SW 1271 (cell line): ENCODE measurements at regions not wholly inside any gene's neighbourhood (a gene's known extent, or its start where the extent isn't known, plus 50 kb on each side); places are given as distances from the start of the nearest gene placed in this dataset.
"Not testable (repeated sequence)": the region's sequence is repeated elsewhere in the genome, so short reads cannot be mapped to it uniquely, and the experiment has no call there.

ENCODE experiments used
- DNase-seq, 2 experiments: peaks; one replicate each; lab custom pipeline; 2025; lab: John Stamatoyannopoulos, UW

DNA sequence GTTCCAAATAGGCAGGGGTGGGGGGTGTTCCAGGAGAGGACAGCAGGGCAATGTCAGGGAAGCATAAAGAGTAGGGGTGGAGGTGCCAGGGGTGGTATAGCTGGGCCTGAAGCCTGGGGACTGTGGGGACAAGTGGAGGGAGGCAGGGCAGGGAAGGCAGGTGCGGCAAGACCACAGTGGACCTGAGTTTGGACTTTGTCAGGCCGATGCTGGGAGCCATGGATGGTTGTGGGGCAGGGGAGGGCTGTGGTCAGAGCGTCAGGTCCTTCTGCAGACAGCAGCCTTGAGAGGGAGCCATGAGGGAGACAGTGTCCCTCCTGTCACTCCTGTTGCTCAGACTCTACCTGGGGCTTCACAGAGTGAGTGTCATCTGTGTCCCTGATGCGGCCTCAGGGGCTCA, 320.3 kb downstream of the PTPRU start:
- no peak for DNase-seq

DNA sequence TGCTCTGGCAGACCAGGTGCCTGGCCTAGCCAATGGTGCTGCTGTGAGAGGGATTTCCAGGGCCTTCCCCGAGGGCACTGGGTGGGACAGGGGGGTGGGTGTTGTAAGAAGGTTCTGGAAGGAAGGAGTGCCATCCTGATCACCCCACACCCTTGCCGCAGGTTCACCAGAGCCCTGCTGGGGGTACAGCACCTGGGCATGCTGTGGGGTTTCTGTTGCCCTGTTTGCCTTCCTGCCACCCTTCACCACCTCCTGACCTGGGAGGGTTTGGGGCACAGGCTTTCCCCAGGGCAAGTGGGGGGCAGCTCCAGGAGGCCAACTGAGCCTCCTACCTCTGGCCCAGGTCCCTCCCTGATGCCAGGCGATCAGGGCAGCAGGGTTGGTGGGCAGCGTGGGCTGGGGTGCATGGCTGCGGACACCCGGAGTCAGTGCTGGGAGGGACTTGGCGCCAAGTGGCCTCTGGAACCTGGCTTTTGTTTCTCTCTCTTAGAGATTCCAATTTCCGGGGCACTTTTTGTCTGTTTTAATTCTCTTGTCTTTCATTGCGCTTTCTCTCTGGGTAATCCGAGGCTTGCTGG, 318.8 kb downstream of the PTPRU start:
- no peak for DNase-seq

- no peak for DNase-seq
These were observed 318.0 kb downstream of the PTPRU start for GRCh38 chr1:29554208-29554778.

- no peak for DNase-seq
These were observed 315.0 kb downstream of the PTPRU start for GRCh38 chr1:29551123-29551936.

- no peak for DNase-seq
These were observed 314.0 kb downstream of the PTPRU start for GRCh38 chr1:29550119-29550841.

DNA sequence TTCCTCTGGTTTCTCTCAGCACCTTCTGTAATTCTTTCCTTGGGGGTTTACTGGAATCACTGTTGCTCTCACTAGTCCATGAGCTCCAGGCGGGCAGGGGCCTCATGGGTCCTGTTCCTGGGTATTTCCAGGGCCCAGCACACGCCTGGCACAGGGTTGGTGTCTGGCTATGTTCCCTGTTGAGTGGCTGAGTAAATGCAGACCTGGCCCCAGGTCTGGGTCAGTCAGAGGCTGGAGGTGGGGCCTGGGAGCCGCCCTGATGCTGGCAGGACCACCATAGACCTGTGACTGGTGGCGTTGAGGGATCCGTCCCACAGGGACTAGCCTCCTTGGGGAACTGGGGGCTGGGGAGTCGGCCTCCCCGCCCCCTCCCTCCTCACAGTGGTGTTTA, 313.4 kb downstream of the PTPRU start:
- not testable (repeated sequence) for DNase-seq

DNA sequence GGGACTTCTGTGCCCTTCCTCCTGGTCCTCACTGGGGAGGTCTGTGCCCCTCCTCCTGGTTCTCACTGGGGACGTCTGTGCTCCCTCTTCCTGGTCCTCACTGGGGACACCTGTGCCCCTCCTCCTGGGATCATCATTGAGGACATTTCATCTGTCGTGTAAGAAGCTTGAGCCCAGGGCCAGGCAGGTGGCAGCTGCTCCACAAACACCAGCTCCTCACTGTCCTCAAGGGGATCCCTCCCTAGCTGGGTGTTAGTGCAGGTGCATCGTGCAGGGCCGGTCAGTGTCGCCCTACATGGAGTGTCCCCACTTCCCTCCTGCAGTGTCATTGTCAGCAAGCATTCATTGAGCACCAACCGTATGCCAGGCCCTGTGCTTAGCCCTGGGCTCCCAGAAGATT, 312.7 kb downstream of the PTPRU start:
- no peak for DNase-seq

DNA sequence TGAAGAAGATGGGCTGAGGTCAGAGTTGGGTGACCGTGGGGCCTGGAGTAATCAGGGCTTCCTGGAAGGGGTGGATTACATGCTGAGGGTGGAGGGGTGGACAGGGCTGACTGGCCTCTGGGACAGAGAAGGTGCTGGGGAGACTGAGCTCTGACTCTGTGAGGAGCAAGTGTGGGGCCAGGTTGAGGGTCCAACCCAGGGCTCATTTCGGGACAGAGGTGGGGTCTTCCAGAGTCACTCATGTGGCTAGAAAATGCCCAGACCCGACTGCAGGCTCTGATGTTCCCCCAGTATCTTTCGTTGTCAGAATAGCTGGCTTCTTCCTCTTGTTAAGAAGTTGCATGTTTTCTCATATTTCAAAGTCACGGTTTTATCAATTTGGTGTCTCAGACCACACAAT, 311.8 kb downstream of the PTPRU start:
- DNase-seq, result no peak

GRCh38 chr1:29547300-29547699, 311.0 kb downstream of the PTPRU start:
- DNase-seq, result no peak

GRCh38 chr1:29546496-29546895, 310.2 kb downstream of the PTPRU start:
- DNase-seq, result no peak

DNA sequence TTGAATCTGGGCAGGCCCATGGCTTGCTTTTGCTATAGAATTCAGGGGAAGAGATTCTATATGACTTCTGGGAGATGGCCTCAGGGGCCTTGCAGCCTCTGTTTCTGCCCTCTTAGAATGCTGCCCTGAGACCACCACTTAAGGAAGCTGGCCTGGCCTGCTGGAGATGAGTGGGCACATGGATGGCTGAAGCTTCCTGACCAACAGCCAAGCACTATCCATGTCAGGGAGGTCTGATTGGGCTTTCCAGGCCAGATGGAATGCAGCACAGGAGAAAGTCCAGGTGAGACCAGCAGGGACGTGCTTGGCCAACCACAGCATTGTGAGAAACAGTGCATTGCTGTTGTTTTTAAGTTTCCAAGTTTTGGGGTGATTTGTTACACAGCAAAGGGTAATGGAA, 308.1 kb downstream of the PTPRU start:
- no peak for DNase-seq

GRCh38 chr1:29543586-29543985, 307.3 kb downstream of the PTPRU start:
- DNase-seq, result no peak

DNA sequence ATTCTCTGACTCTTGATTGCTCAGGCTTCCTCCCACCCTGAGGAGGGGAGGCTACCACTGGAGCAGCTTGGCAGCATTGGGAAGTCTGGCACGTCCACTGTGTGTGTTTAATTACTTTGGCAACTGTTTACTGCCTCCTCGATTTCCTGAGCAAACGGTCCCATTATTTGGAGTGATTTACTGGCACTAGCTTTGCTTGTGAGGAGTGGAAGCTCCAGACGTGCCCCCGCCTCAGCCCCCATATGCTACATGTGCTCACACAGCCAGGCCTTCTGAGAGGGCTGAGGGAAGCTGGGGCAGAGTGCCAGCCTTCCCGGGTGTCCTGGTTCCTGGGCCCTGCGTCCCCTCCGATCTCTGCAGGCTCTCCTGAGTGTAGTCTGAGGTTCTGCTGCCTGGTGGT, 306.2 kb downstream of the PTPRU start:
- DNase-seq, result no peak

DNA sequence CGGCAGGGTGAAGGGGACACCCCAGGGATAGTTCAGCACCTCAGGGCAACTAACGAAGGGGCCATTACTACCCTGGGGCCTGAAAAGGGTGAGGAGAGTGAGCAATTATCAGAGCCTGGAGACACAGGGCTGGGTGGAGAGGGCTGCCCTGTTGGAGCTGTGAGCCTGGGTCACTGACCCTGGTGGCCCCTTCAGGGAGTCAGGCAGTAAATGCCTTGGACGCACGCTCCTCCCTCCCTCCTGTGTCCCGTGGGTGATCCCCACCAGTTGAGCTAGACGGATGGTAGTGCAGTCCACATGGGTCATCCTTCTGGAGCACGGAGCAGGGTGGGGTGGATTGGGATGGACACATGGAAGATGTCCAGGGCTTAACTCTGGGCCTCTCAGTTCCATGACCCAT, 305.3 kb downstream of the PTPRU start:
- DNase-seq, result no peak

DNA sequence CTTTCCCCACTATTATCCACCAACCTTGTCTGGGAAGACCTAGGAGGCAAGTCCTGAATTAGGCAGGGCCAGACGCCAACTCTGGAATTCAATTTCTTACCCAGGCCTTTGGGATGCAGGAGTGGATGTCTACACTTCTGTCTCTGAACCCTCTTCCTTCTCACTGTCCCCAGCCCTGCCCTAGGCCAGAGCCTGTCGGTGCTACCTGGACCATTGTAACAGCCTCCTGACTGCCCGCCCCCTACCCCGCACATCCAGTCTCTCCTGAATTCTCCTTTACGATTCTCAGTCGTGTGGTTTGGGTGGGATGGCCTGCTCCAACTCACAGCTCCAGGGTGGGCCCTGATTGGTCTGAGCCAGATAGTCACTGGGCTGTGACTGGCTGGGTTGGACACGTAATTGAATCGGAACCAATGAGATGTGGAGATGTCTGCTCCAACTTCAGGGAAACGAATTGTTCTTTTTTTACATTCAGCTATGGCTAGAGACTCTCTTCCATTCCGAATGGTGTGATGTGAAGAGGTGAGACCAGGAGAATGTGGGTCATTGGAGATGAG, 304.6 kb downstream of the PTPRU start:
- no peak for DNase-seq

GRCh38 chr1:29539971-29540370, 303.6 kb downstream of the PTPRU start:
- no peak for DNase-seq

DNA sequence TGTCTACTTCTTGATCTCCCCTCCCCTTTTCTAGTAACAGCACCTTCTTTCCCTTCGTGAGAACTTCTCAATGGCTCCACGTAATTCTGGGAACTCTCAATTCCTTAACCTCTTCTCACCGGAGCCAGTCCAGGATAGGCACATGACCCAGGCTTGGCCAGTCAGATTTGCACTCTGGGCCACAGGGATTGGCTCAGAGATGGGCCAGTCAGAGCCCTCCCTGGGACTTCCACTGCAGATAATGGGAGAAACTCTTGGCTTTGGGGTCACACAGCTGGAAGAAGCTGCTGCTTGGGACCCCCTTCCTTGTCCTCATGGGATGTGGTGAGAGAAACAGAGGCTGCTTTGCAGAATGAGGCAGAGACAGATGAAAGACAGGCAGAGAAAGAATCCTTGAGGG, 302.3 kb downstream of the PTPRU start:
- DNase-seq, result no peak

DNA sequence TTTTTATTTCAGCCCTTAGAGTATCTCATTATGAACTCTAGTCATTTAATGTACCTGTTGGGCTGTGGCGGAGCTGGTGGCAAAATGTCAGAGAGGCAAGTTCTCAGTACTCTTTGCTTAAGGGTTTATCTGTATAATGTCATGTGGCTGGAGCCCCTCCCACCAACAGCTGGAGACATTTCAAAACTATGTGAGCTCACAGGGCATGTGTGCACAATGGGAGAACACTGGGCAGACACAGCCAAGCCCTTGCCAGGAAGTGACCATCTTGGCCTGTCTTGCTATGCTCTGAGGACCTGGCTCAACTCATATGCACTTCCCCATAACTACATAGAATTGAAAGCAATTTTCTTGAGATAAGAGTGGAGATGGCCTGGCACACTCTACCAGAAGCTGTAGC, 296.4 kb downstream of the PTPRU start:
- DNase-seq, result no peak

DNA sequence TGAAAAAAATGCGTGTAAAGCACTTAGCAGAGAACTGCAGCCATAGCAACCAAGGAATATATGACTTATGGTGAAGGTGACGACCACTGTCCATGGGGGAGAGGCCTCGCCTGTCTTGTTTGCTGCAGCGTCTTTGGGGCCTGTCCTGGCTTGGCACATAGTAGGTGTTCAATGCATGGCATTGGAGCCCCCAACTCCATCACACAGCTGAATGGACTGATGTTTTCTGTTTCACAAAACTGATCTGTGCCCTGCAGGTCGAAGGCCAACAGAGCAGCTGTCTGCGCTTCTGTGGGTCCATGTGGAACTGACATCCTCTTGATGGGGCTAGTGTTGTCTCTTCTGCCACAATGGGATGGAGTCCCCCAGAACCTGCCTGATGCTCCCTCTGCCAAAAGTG, 296.0 kb downstream of the PTPRU start:
- no peak for DNase-seq

GRCh38 chr1:29531596-29531995, 295.3 kb downstream of the PTPRU start:
- DNase-seq, result no peak

- DNase-seq, result no peak
These were observed 293.5 kb downstream of the PTPRU start for GRCh38 chr1:29529677-29530278.

GRCh38 chr1:29527314-29528004, 291.1 kb downstream of the PTPRU start:
- no peak for DNase-seq
